GM12873 (cell line): ENCODE measurements at regions not wholly inside any gene's neighbourhood (a gene's known extent, or its start where the extent isn't known, plus 50 kb on each side); places are given as distances from the start of the nearest gene placed in this dataset.

ENCODE experiments used
- TF ChIP-seq, protein P1 (sequence below): IDR thresholded peaks from 2 replicates; pipeline ENCODE4 v1.5.1; 2012; ENCODE audit warnings: low read depth, mild to moderate bottlenecking, moderate library complexity, low read length, control low read depth; ENCODE audit not compliant: insufficient read depth; ENCODE audit errors: missing control alignments

GRCh38 chrX:74216421-74216820 lies 87.6 kb upstream of the ZCCHC13 start:
- TF ChIP-seq, protein P1, sequence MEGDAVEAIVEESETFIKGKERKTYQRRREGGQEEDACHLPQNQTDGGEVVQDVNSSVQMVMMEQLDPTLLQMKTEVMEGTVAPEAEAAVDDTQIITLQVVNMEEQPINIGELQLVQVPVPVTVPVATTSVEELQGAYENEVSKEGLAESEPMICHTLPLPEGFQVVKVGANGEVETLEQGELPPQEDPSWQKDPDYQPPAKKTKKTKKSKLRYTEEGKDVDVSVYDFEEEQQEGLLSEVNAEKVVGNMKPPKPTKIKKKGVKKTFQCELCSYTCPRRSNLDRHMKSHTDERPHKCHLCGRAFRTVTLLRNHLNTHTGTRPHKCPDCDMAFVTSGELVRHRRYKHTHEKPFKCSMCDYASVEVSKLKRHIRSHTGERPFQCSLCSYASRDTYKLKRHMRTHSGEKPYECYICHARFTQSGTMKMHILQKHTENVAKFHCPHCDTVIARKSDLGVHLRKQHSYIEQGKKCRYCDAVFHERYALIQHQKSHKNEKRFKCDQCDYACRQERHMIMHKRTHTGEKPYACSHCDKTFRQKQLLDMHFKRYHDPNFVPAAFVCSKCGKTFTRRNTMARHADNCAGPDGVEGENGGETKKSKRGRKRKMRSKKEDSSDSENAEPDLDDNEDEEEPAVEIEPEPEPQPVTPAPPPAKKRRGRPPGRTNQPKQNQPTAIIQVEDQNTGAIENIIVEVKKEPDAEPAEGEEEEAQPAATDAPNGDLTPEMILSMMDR: no peak

GRCh38 chrX:74211911-74212310 lies 92.1 kb upstream of the ZCCHC13 start:
- TF ChIP-seq, protein P1: no peak

DNA sequence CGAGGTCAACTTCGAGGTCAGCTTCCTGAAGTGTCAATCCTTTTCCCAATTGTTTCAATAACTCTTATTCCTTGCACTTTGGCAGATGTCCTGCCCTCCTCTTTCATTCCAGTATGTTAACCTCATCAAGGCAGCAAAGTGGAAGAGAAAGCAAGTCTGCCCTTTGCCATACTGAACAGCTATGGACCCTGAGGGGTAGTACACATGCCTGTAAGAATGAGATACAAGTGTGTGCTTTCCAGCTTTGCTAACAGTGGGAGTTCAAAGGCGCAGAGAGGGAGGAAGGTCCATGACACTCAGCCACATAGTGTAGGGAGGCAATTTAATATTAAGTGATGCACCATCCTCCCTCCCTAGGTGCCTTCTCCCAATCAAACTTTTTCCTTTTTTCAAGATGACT lies 96.4 kb upstream of the ZCCHC13 start:
- TF ChIP-seq, protein P1: no peak

GRCh38 chrX:74195605-74196004 lies 108.4 kb upstream of the ZCCHC13 start:
- TF ChIP-seq, protein P1: no peak

GRCh38 chrX:74195120-74195519 lies 108.9 kb upstream of the ZCCHC13 start:
- TF ChIP-seq, protein P1: no peak

GRCh38 chrX:74187211-74187610 lies 116.8 kb upstream of the ZCCHC13 start:
- TF ChIP-seq, protein P1: no peak

DNA sequence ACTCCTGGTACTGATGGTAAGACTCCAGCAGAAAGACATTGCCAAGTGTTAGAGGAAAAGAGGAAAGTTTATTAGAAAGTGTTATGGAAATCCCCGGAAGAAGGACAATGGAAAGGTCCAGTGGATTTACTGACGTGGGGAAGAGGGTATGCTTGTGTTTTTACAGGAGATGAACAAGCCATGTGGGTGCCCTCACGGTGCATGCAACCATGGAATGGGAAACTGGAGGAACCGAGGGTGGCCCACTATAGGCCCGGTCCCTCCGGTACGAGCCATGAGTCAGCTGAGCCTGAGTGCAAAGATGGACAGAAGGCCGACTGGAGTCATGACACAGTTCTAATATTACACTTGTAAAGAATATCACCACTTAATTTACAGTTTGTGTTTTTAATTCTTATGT lies 123.3 kb upstream of the ZCCHC13 start:
- TF ChIP-seq, protein P1: no peak
